22Rv1 (cell line): ENCODE measurements at regions not wholly inside any gene's neighbourhood (a gene's known extent, or its start where the extent isn't known, plus 50 kb on each side); places are given as distances from the start of the nearest gene placed in this dataset.

Source experiments
- CTCF ChIP-seq: fragments of 450-650 bp; IDR thresholded peaks from 2 replicates; pipeline ENCODE4 v1.5.1; 2017; ENCODE audit warnings: mild to moderate bottlenecking
- ZFX ChIP-seq: fragments of 450-650 bp; IDR thresholded peaks from 2 replicates; pipeline ENCODE4 v1.6.1; 2017; ENCODE audit warnings: antibody characterized with exemption, borderline replicate concordance

GRCh38 chr9:99736291-99736690 is 85.4 kb upstream of the NR4A3 start:
- TF ChIP-seq CTCF: no peak
- TF ChIP-seq ZFX: no peak
